GM21619 (cell line): ENCODE measurements at regions not wholly inside any gene's neighbourhood (a gene's known extent, or its start where the extent isn't known, plus 50 kb on each side); places are given as distances from the start of the nearest gene placed in this dataset.

Source experiments
- ATAC-seq: cut with Tn5 transposase; IDR thresholded peaks from one replicate; pipeline ENCODE4 v1.9.1; 2021; ENCODE audit not compliant: unreplicated experiment

GRCh38 chr2:51734115-51734514 is 702.2 kb upstream of the NRXN1 start:
- ATAC-seq = no peak

GRCh38 chr2:51723691-51724090 is 691.8 kb upstream of the NRXN1 start:
- no peak for ATAC-seq

GRCh38 chr2:51722311-51722710 is 690.4 kb upstream of the NRXN1 start:
- no peak for ATAC-seq

DNA sequence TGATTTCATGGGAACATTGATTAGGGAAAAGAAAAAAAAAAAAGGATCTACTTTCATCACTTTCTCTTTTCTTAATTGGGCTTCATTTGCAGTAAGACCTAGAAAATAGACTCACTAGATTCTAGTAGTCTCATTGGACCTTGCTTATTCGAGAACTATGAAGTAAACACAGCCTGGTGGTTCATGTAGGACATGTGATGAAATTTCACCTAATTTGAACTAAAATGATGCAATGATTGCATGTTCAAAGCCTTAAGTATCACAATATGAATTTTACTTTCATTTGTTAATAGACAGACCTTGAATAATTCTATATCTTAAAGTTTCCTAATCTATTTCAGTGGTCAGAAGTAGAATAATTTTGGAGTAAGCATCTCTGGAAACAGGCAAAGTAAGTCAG is 688.9 kb upstream of the NRXN1 start:
- no peak for ATAC-seq

DNA sequence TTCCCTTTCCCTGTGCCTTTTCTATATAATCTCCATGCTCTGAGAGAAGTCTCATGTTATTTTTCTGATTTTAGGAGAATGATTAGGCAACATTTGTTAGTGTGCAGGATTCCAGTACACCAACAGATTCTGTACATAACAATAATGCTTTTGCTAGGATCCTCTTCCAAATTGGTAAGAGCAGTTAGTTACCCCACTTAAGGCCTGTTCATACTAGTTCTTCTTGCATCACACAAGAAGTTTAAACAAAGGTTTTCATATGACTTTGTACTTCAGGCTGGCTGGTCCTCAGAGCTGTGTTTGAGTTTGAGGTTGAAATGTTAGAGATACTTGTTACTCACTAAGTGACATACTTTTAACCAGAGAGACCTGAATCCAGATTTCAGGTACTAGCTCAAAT is 686.9 kb upstream of the NRXN1 start:
- ATAC-seq = no peak

- ATAC-seq = no peak
Measured at GRCh38 chr2:51717312-51717711, 685.4 kb upstream of the NRXN1 start.

DNA sequence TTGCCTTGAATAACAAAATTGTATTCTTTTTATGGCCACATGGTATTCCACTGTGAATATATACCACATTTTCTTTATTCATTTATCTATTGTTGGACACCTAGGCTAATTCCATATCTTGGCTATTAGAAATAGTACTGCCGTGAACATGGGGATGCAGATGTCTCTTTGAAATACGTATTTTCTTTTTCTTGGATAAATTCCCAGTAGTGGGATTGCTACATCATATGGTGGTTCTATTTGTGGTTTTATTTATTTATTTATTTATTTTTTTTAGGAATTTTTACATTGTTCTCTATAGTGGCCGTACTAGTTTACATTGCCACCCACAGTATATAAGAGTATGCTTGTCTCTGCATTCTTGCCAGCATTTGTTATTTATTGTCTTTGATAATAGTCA is 679.8 kb upstream of the NRXN1 start:
- ATAC-seq = no peak

DNA sequence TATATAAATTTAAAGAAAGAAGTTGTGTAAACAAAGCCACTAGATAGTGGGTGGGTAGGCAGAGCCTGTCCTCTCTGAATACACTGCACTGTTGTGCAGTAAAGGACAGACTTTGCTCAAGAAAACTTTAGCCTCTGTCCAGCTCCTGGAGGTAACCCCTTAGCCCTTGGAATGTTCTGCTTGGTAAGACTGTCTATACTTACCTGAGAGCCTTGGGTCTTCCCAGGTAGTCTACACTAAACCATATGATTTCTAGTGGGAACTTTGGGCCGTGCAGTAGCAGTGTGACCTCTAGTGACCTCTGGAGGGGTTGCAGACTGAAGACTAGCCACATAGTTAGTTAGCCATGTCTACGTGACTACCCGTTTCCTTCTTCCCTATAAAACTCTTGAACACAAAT is 678.3 kb upstream of the NRXN1 start:
- no peak for ATAC-seq

- ATAC-seq = no peak
Measured at GRCh38 chr2:51707625-51708024, 675.7 kb upstream of the NRXN1 start.

- no peak for ATAC-seq
Measured at GRCh38 chr2:51706220-51706619, 674.3 kb upstream of the NRXN1 start.

DNA sequence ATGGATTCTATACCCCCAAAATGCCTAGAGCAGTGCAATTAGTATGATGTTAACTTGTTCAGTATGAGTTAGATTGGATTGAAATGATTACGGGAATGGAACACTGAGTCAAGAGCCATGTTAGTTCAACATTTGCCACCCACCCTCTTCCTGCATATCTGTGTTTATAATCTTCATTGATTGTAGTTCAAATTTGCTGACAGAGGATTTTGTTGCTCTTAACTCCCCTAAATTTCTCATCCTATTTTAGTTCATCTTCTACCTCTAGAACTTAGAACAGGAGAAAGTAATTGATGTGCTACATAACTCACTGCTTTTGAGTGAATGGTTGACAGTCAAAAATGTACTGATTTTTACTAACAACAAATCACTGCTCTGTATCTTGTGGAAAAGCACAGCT is 673.5 kb upstream of the NRXN1 start:
- no peak for ATAC-seq

- ATAC-seq = no peak
Measured at GRCh38 chr2:51698021-51698420, 666.1 kb upstream of the NRXN1 start.

DNA sequence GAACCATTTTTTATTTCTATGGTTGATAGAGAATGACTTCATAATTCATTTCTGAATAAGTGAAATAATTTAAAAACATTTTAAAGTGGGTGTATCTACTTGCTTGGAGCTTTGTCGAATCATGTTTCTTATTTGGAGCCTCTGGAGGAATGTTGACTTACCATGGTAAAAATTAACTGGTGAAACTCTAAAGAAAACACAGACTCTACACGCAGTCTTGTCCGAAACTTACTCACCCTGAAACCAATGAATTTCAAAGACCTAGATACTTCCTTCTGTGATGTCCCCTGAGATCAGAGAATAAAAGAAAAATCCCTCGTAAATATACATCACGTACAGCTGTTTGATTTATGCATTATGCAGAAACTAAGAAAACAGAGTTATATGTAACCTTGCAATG is 665.2 kb upstream of the NRXN1 start:
- ATAC-seq = peak; percentile 47

DNA sequence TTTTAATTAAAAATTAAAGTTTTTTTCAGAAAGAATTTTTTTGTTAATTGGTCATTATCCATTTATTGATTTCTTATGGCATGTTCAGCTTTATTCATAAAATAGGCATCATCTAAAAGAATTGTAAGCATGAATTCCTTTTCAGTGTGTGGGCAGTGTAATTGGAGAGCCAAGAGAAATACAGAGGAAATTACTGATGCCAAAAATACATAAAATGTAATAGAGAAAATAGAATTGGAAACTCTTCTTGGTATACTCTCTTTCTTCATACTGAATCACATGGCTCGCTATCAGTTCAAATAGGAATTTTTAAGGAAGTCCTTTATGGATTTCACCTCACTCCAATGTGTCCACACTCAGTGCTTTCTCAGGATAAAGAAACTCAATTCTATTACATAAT is 663.6 kb upstream of the NRXN1 start:
- no peak for ATAC-seq

DNA sequence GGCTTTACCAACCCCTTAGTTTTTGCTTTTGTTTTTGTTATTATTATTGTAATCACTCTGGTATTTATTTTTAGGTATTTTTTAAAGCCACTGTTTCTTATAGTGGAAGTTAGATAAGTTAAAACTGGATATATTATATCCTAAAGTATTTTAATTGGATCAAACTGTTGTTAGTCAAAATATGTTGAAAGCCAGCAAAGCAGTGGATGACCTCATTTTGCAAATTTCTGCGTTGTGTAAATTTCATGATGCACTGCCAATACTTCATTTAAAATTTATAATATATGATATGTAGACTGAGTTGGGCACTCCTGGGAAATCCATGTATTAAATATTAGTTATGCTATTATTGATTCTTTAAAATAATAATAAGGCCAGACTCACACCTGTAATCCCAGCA is 661.7 kb upstream of the NRXN1 start:
- ATAC-seq = no peak

GRCh38 chr2:51681854-51682253 is 649.9 kb upstream of the NRXN1 start:
- ATAC-seq = no peak

- no peak for ATAC-seq
Measured at GRCh38 chr2:51673628-51674027, 641.7 kb upstream of the NRXN1 start.

DNA sequence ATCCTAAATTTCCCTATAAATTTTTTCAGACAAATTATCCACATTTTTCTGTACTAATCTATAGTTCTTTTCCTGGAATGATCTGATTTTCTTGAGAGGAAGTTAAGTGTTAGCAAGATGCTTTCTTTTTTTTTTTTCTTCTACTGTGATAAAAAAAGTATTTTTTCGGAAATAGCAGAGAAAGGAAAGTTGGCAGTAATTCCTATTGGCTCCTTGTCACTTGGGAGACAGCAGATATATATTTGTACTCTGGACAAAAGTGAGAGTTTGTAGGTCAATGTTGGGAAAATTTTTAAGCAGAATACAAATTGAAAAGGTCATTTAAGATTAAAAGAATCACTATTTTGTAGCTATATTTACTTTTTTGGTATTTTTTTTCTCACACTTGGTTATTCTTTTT is 635.7 kb upstream of the NRXN1 start:
- no peak for ATAC-seq

DNA sequence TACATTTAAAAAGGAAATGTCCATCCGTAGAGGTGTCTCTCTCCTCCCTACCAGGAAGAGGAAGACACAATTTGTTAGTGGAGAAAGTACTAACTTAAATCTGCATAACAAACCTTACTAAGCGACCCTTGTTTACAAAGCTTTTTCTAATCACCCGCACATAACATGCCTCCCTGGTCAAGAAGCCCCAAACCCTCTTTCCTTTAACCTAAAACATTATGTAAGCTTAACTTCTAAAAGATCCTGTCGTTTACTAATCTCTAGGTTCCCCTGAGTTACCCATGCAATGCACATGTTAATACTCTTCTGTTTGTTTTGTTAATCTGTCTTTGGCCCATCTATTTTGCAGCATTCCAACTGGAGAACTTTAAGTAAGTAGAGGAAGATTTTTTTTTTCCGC is 630.3 kb upstream of the NRXN1 start:
- ATAC-seq = no peak

DNA sequence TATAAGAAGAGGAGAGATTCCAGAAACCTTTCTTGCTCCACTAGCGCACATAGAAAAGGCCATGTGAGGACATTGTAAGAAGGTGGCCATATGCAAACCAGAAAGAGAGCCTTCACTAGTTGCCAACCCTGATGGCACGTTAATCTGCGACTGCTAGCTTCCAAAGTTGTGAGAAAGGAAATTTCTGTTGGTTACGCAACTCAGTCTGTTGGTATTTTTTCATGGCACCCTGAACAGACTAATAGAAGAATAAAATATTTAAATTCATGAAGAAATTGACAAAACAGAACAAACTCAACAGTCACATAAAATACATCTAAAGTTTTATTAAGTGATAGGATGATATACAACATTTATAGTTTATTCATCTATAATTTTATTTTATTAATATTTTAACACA is 625.9 kb upstream of the NRXN1 start:
- ATAC-seq = no peak

DNA sequence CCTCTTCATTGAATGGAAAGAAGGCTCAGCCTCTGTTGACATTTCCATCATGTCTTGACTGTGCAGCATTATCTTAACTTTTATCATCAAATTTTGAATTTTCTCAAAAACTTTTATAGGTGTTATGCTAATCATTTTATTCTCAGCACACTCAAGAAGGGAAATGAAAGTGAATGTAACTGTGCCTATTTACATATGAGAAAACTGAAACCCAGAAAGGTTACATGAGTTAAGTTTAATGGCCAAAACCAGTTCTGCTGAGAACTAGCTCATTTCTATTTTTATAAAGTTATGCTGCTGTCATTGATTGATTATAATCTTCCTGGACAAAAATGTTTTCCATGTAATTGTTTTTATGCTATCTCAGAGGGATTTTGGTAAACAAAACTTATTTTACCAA is 618.8 kb upstream of the NRXN1 start:
- ATAC-seq = peak; percentile 85

- ATAC-seq = no peak
Measured at GRCh38 chr2:51649366-51649765, 617.4 kb upstream of the NRXN1 start.

GRCh38 chr2:51638811-51639210 is 606.9 kb upstream of the NRXN1 start:
- ATAC-seq = no peak

GRCh38 chr2:51633073-51633472 is 601.1 kb upstream of the NRXN1 start:
- no peak for ATAC-seq
